ENCODE measurements at regions not wholly inside any gene's neighbourhood (a gene's known extent, or its start where the extent isn't known, plus 50 kb on each side); places are given as distances from the start of the nearest gene placed in this dataset.

DNA sequence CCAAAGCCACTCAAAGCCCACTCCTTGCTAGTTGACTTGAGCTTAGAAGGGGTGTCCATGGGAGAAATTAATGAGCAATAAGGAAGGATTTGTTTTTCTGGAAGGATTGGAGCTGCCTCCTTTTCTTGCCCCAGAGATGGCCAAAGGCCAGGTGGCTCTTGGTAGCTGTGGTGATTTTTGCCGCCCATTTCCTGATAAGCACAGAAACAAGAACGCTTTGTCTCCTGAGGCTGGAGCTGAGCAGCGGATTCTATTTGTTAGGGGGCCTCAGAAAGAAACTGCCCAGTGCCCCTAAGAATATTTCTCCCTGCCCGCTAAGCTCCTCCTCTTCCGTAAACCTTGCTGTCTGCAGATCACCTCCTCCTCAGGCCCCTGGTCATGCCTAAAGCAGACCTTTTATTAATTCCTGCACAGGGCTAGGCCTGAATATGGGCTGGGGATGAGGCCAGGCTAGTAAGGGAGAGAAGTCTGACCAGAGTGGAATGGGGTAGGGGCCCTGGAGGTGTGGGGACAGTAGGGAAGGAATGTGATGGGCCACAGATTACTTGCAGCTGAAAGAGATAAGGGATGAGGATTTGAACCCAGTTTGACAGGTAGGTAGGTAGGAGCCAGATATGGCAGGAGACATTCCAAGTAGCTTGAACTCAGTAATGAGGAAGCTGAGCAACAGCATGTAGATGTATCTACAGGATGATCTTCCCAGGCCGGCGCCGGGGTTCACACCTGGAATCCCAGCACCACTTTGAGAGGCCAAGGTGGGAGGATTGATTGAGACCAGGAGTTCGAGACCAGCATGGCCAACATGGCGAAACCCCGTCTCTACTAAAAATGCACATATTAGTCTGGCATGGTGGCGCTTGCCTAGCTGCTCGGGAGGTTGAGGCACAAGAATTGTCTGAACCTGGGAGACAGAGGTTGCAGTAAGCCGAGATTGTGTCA is 71.2 kb upstream of the NAA20 start:
- TF ChIP-seq, protein P1, sequence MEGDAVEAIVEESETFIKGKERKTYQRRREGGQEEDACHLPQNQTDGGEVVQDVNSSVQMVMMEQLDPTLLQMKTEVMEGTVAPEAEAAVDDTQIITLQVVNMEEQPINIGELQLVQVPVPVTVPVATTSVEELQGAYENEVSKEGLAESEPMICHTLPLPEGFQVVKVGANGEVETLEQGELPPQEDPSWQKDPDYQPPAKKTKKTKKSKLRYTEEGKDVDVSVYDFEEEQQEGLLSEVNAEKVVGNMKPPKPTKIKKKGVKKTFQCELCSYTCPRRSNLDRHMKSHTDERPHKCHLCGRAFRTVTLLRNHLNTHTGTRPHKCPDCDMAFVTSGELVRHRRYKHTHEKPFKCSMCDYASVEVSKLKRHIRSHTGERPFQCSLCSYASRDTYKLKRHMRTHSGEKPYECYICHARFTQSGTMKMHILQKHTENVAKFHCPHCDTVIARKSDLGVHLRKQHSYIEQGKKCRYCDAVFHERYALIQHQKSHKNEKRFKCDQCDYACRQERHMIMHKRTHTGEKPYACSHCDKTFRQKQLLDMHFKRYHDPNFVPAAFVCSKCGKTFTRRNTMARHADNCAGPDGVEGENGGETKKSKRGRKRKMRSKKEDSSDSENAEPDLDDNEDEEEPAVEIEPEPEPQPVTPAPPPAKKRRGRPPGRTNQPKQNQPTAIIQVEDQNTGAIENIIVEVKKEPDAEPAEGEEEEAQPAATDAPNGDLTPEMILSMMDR (IDR thresholded peaks at IDR 0.05; ENCODE audit: low read depth, low read length), result no peak
- TF ChIP-seq EZH2phosphoT487 (IDR thresholded peaks at IDR 0.05; ENCODE audit: low read depth), result no peak
